Endothelial cell of umbilical vein (primary cell): ENCODE measurements at regions not wholly inside any gene's neighbourhood (a gene's known extent, or its start where the extent isn't known, plus 50 kb on each side); places are given as distances from the start of the nearest gene placed in this dataset.

Source experiments
- BruUV-seq: library from RNA; stranded (reverse); fragments of 400-500 nt; replicated peaks from 2 replicates; lab custom pipeline; 2021; lab: Mats Ljungman, UMichigan
- CTCF ChIA-PET: fragments of 300-600, 350-600 bp; sonication (Branson Sonifier 250); formaldehyde crosslinking; loops from one replicate; lab custom pipeline; 2021; ENCODE audit warnings: antibody characterized with exemption, inconsistent platforms; lab: Charles Lee
- POLR2A ChIA-PET: fragments of 300-600, 350-600 bp; sonication (Branson Sonifier 250); formaldehyde crosslinking; loops from one replicate; lab custom pipeline; 2021; ENCODE audit warnings: antibody characterized with exemption, inconsistent platforms; lab: Charles Lee
- DNase-seq: peaks from one replicate; pipeline ENCODE4 v3.0.0-alpha.2; 2011; ENCODE audit warnings: low read depth, low spot score
- FAIRE-seq: peaks from 2 replicates; lab custom pipeline; 2011; peaks lifted over from hg19 to GRCh38; lab: Jason Lieb, UNC
- H2AFZ ChIP-seq: 2 replicates; pipeline ENCODE4 v1.6.0; 2012; ENCODE audit warnings: low read depth, low read length, control low read depth, inconsistent platforms
- H3K27ac ChIP-seq: 2 replicates; pipeline ENCODE4 v1.5.1; 2011; ENCODE audit warnings: low read depth, mild to moderate bottlenecking, control low read depth, low read length, moderate library complexity; ENCODE audit not compliant: insufficient read depth
- H3K27me3 ChIP-seq, 2 experiments: 2 replicates each; pipeline versions ENCODE4 v1.6.0 to v1.6.1; 2011; ENCODE audit warnings: low read length in 2 of 2, mixed read lengths in 1 of 2; ENCODE audit not compliant: control insufficient read depth in 2 of 2, insufficient read depth in 2 of 2
- H3K36me3 ChIP-seq, 2 experiments: 2 replicates in 1 of 2; 3 replicates in 1 of 2; pipeline ENCODE4 v1.5.1; 2011; ENCODE audit warnings: low read length in 2 of 2, mild to moderate bottlenecking in 1 of 2, moderate library complexity in 1 of 2; ENCODE audit not compliant: control insufficient read depth in 2 of 2, insufficient read depth in 2 of 2; ENCODE audit errors: extremely low read depth in 1 of 2
- H3K4me1 ChIP-seq: 3 replicates; pipeline ENCODE4 v1.5.1; 2011; ENCODE audit warnings: mild to moderate bottlenecking, low read length; ENCODE audit not compliant: control insufficient read depth, insufficient read depth; ENCODE audit errors: extremely low read depth
- H3K4me2 ChIP-seq: 2 replicates; pipeline ENCODE4 v1.6.1; 2011; ENCODE audit warnings: low read length, control low read depth, mixed read lengths; ENCODE audit not compliant: insufficient read depth
- H3K4me3 ChIP-seq, 3 experiments: fragments of 200-600 bp in 1 of 3; sonication (generic), shearing (Covaris generic) in 1 of 3; replicated peaks in 1 of 3; 2 replicates each; pipeline ENCODE4 v1.5.1; 2011 to 2016; ENCODE audit warnings: control low read depth in 3 of 3, low read length in 3 of 3, mild to moderate bottlenecking in 2 of 3, inconsistent platforms in 1 of 3, low read depth in 1 of 3, moderate library complexity in 1 of 3; ENCODE audit not compliant: insufficient read depth in 1 of 3
- H3K79me2 ChIP-seq: 2 replicates; pipeline ENCODE4 v1.6.0; 2012; ENCODE audit warnings: low read length, inconsistent platforms; ENCODE audit not compliant: control insufficient read depth, insufficient read depth
- H3K9ac ChIP-seq: replicated peaks from 2 replicates; pipeline ENCODE3; 2011; ENCODE audit warnings: low read length, control low read depth; ENCODE audit not compliant: insufficient read depth; ENCODE audit errors: extremely low read depth
- H3K9me1 ChIP-seq: replicated peaks from 3 replicates; pipeline ENCODE4 v1.6.0; 2011; ENCODE audit warnings: mild to moderate bottlenecking, low read length; ENCODE audit not compliant: control insufficient read depth, insufficient read depth; ENCODE audit errors: extremely low read depth
- H3K9me3 ChIP-seq: replicated peaks from 2 replicates; pipeline ENCODE4 v1.5.1; 2012; ENCODE audit warnings: low read length, inconsistent platforms; ENCODE audit not compliant: control insufficient read depth, insufficient read depth
- H4K20me1 ChIP-seq: replicated peaks from 2 replicates; pipeline ENCODE3; 2011; ENCODE audit warnings: mild to moderate bottlenecking, low read length; ENCODE audit not compliant: control insufficient read depth, insufficient read depth; ENCODE audit errors: extremely low read depth
- CTCF ChIP-seq, 2 donors: IDR thresholded peaks; 1 replicate in 1 of 2; 2 replicates in 1 of 2; pipeline ENCODE4 v1.5.1; 2011; ENCODE audit warnings: low read length in 2 of 2, mild to moderate bottlenecking in 2 of 2, moderate library complexity in 2 of 2, control low read depth in 1 of 2, inconsistent platforms in 1 of 2, low read depth in 1 of 2; ENCODE audit not compliant: insufficient read depth in 1 of 2; ENCODE audit errors: extremely low read depth in 1 of 2
- EZH2 ChIP-seq: IDR thresholded peaks from 2 replicates; pipeline ENCODE4 v1.6.1; 2012; ENCODE audit warnings: borderline replicate concordance, low read depth, mild to moderate bottlenecking, moderate library complexity, low read length, inconsistent platforms; ENCODE audit not compliant: severe bottlenecking
- FOS ChIP-seq: IDR thresholded peaks from 2 replicates; pipeline ENCODE4 v1.6.1; 2011; ENCODE audit warnings: mild to moderate bottlenecking, low read length, moderate library complexity, borderline replicate concordance; ENCODE audit not compliant: insufficient read depth
- GATA2 ChIP-seq: IDR thresholded peaks from 2 replicates; pipeline ENCODE4 v1.7.0; 2011; ENCODE audit warnings: low read depth, mild to moderate bottlenecking, moderate library complexity, mixed read lengths, low read length; ENCODE audit not compliant: insufficient read length, insufficient read depth
- JUN ChIP-seq: IDR thresholded peaks from 2 replicates; pipeline ENCODE4 v1.6.1; 2011; ENCODE audit warnings: borderline replicate concordance, low read depth; ENCODE audit not compliant: insufficient read length, insufficient read depth
- MAX ChIP-seq: IDR thresholded peaks from 2 replicates; pipeline ENCODE4 v1.6.1; 2011; ENCODE audit not compliant: insufficient read depth, insufficient read length
- MYC ChIP-seq: IDR thresholded peaks from one replicate; pipeline ENCODE4 v1.6.1; 2011; ENCODE audit warnings: mild to moderate bottlenecking, low read depth, low read length
- POLR2A ChIP-seq: IDR thresholded peaks from 2 replicates; pipeline ENCODE4 v1.6.1; 2012; ENCODE audit warnings: low read depth, mild to moderate bottlenecking, control low read depth, low read length
- POLR2AphosphoS5 ChIP-seq: IDR thresholded peaks from 2 replicates; pipeline ENCODE4 v1.6.1; 2012; ENCODE audit warnings: low read depth, mild to moderate bottlenecking, control low read depth, low read length, moderate library complexity; ENCODE audit not compliant: insufficient read depth
- dilution Hi-C: fragments of 300-500 bp; cut with MboI; formaldehyde crosslinking; loops from one replicate; pipeline ENCODE4 v1.15.0; 2019; ENCODE audit warnings: low sequenced_read_pairs; ENCODE audit not compliant: extremely low pct_ligation_motif_present
- intact Hi-C: fragments of 100-400 bp; cut with micrococcal nuclease; formaldehyde crosslinking; loops from one replicate; pipeline ENCODE4 v1.10.0; 2022

GRCh38 chr10:44856696-44857095 lies 54.4 kb upstream of the TMEM72 start:
- DNase-seq = no peak
- no peak overlapping the region for H3K4me2 ChIP-seq
- ChIA-PET POLR2A (no interaction called here), CTCF (interaction anchor here (1.0 to 7.7 kb wide), 6 partner anchors 11 to 1183 kb away, joined by 3 to 46 read pairs (median 4); partner anchors contain the start of gene CXCL12)
- no peaks in the 10 kb centered on the region for H4K20me1 ChIP-seq
- H3K9me1 ChIP-seq = no peaks in the 10 kb centered on the region
- no peak overlapping the region for H3K4me3 ChIP-seq
- no TSS peak for BruUV-seq
- H3K4me1 ChIP-seq = no peaks in the 10 kb centered on the region
- no peaks in the 10 kb centered on the region for H3K27me3 ChIP-seq
- TF ChIP-seq POLR2A = no peak
- no peak for TF ChIP-seq POLR2AphosphoS5
- no peak for TF ChIP-seq FOS
- TF ChIP-seq CTCF (IDR thresholded peaks at IDR 0.05; ENCODE audit: extremely low read depth in 1 of 2, insufficient read depth in 1 of 2, low read depth in 1 of 2, low read length in 2 of 2) = no peak
- no peak for TF ChIP-seq EZH2
- TF ChIP-seq GATA2 = no peak
- TF ChIP-seq MYC = no peak
- no peak for TF ChIP-seq JUN
- no peak for TF ChIP-seq MAX
- no peak overlapping the region for H3K27ac ChIP-seq
- no peak overlapping the region for H2AFZ ChIP-seq
- dilution Hi-C loops (no loop called here), intact Hi-C loops (loop anchor here (1.0 to 10.0 kb wide), 5 partner anchors 182 to 1185 kb away; no protein-coding TSS in a partner anchor)
- no peak for FAIRE-seq
- no peaks in the 10 kb centered on the region for H3K79me2 ChIP-seq
- H3K36me3 ChIP-seq = no peaks in the 10 kb centered on the region
- H3K9me3 ChIP-seq = no peaks in the 10 kb centered on the region
- no peak overlapping the region for H3K9ac ChIP-seq
